A673 (cell line): ENCODE measurements at regions not wholly inside any gene's neighbourhood (a gene's known extent, or its start where the extent isn't known, plus 50 kb on each side); places are given as distances from the start of the nearest gene placed in this dataset.

Source experiments
- CTCF ChIP-seq: fragments of 300-800, 200-600 bp; sonication (generic); conservative IDR thresholded peaks from 2 replicates; pipeline ENCODE4 v1.5.1; 2017; ENCODE audit warnings: low read depth, mild to moderate bottlenecking, antibody characterized with exemption, low read length, moderate library complexity, mixed read lengths
- EZH2 ChIP-seq: fragments of 200-600 bp; sonication (generic); IDR thresholded peaks from 2 replicates; pipeline ENCODE4 v1.6.1; 2017; ENCODE audit warnings: borderline replicate concordance, low read depth, mild to moderate bottlenecking, mixed read lengths, antibody characterized with exemption, low read length; ENCODE audit not compliant: poor library complexity, severe bottlenecking

- TF ChIP-seq CTCF (no peak), EZH2 (no peak)
Measured at GRCh38 chr15:79549196-79549595, 117.1 kb downstream of the MINAR1 start.
